Trophoblast cell (in vitro differentiated cells and primary cell): ENCODE measurements at regions not wholly inside any gene's neighbourhood (a gene's known extent, or its start where the extent isn't known, plus 50 kb on each side); places are given as distances from the start of the nearest gene placed in this dataset.
A peak's percentile ranks its signal among the peaks of the same experiment; 100 is the strongest.

Source experiments
- DNase-seq, 2 donors: peaks; one replicate each; pipeline ENCODE4 v3.0.0-alpha.2; 2016
- H2AFZ ChIP-seq: 2 replicates; pipeline ENCODE4 v1.6.1; 2013; ENCODE audit warnings: low read length, moderate library complexity, mild to moderate bottlenecking; ENCODE audit not compliant: insufficient read depth, poor library complexity
- H2AK5ac ChIP-seq: 2 replicates; pipeline ENCODE4 v1.6.1; 2013; ENCODE audit warnings: mild to moderate bottlenecking, low read length
- H2BK120ac ChIP-seq: 2 replicates; pipeline ENCODE4 v1.6.1; 2013; ENCODE audit warnings: low read length, mild to moderate bottlenecking, moderate library complexity; ENCODE audit not compliant: insufficient read depth, poor library complexity
- H2BK12ac ChIP-seq: 2 replicates; pipeline ENCODE4 v1.6.1; 2013; ENCODE audit warnings: mild to moderate bottlenecking, low read length, moderate library complexity
- H2BK5ac ChIP-seq: 2 replicates; pipeline ENCODE4 v1.6.1; 2013; ENCODE audit warnings: low read length, low read depth, moderate library complexity, mild to moderate bottlenecking; ENCODE audit not compliant: poor library complexity
- H3K14ac ChIP-seq: 2 replicates; pipeline ENCODE4 v1.6.1; 2013; ENCODE audit warnings: mild to moderate bottlenecking, low read length
- H3K18ac ChIP-seq: 2 replicates; pipeline ENCODE4 v1.6.1; 2013; ENCODE audit warnings: mild to moderate bottlenecking, low read length
- H3K23ac ChIP-seq: 2 replicates; pipeline ENCODE4 v1.6.1; 2013; ENCODE audit warnings: low read length
- H3K27ac ChIP-seq: 2 replicates; pipeline ENCODE4 v1.5.1; 2013; ENCODE audit warnings: low read depth, mild to moderate bottlenecking, inconsistent platforms, low read length, moderate library complexity
- H3K27me3 ChIP-seq: 2 replicates; pipeline ENCODE4 v1.6.1; 2013; ENCODE audit warnings: inconsistent platforms, mild to moderate bottlenecking, low read length, moderate library complexity; ENCODE audit not compliant: insufficient read depth
- H3K36me3 ChIP-seq, 2 experiments: 1 replicate in 1 of 2; 2 replicates in 1 of 2; pipeline ENCODE4 v1.6.1; 2013; ENCODE audit warnings: low read length in 2 of 2, mild to moderate bottlenecking in 2 of 2, moderate library complexity in 1 of 2; ENCODE audit not compliant: insufficient read depth in 2 of 2, control insufficient read depth in 1 of 2
- H3K4ac ChIP-seq: 2 replicates; pipeline ENCODE4 v1.6.1; 2013; ENCODE audit warnings: low read depth, mild to moderate bottlenecking, low read length, moderate library complexity
- H3K4me1 ChIP-seq, 2 experiments: 1 replicate in 1 of 2; 2 replicates in 1 of 2; pipeline ENCODE4 v1.6.1; 2013; ENCODE audit warnings: low read length in 2 of 2, mild to moderate bottlenecking in 2 of 2, moderate library complexity in 1 of 2; ENCODE audit not compliant: insufficient read depth in 2 of 2, control insufficient read depth in 1 of 2
- H3K4me2 ChIP-seq: 2 replicates; pipeline ENCODE4 v1.6.1; 2013; ENCODE audit warnings: inconsistent platforms, mild to moderate bottlenecking, low read length, moderate library complexity
- H3K4me3 ChIP-seq: 2 replicates; pipeline ENCODE4 v1.5.1; 2013; ENCODE audit warnings: mild to moderate bottlenecking, low read depth, low read length, inconsistent platforms
- H3K79me1 ChIP-seq: one replicate; pipeline ENCODE4 v1.6.1; 2013; ENCODE audit warnings: low read length
- H3K79me2 ChIP-seq: 2 replicates; pipeline ENCODE4 v1.6.1; 2013; ENCODE audit warnings: low read length, mild to moderate bottlenecking; ENCODE audit not compliant: control insufficient read depth, insufficient read depth, poor library complexity
- H3K9ac ChIP-seq: 2 replicates; pipeline ENCODE4 v1.6.1; 2013; ENCODE audit warnings: mild to moderate bottlenecking, low read length
- H3K9me3 ChIP-seq: 2 replicates; pipeline ENCODE4 v1.6.1; 2013; ENCODE audit warnings: low read depth, mild to moderate bottlenecking, control low read depth, inconsistent platforms, low read length; ENCODE audit not compliant: insufficient read depth
- H4K12ac ChIP-seq: 2 replicates; pipeline ENCODE4 v1.6.1; 2013; ENCODE audit warnings: low read depth, mild to moderate bottlenecking, low read length, moderate library complexity
- H4K8ac ChIP-seq: 2 replicates; pipeline ENCODE4 v1.6.1; 2013; ENCODE audit warnings: low read depth, mild to moderate bottlenecking, low read length, moderate library complexity
- H4K91ac ChIP-seq: one replicate; pipeline ENCODE4 v1.6.1; 2013; ENCODE audit warnings: low read depth, mild to moderate bottlenecking, low read length, moderate library complexity
- WGBS: extraction: QIAGEN DNeasy Blood & Tissue Kit; methylation state at CpG from one replicate; pipeline ENCODE4 v1.1.7; 2013; ENCODE audit warnings: missing lambda C conversion rate; ENCODE audit not compliant: insufficient read length, insufficient coverage; ENCODE audit errors: extremely low coverage; 5-methylcytosine and 5-hydroxymethylcytosine counted together

DNA sequence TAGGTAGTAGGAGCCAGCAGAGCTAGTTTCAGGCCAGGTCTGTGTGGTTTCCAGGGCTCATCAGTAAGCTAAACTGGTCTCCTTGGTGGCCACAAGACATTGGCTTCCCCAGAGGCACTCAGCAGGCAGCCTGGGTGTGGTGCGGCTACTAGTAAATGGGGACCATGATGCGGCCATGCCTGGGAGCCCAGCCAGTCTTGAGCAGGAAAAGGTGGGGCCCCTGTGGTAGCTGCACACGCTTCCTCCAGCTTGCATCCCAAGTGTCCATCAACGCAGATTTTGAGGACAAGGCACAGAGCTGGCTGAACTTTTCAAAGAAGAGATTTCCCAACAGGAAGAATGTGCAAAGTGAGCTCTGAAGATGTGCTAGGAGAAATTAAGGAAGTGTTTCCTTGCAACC is 107.4 kb upstream of the NAA20 start:
- peaks cover 3 to 4% of the 10 kb centered on the region in 2 experiments for H3K4me1 ChIP-seq
- H3K36me3 ChIP-seq, result peaks cover 2 to 5% of the 10 kb centered on the region in 2 experiments
- no peaks in the 10 kb centered on the region for H3K27me3 ChIP-seq
- H4K91ac ChIP-seq, result no peak overlapping the region
- no peak overlapping the region for H4K8ac ChIP-seq
- no peak overlapping the region for H2AK5ac ChIP-seq
- no peak overlapping the region for H3K23ac ChIP-seq
- no peak overlapping the region for H3K14ac ChIP-seq
- WGBS, result no CpG with 5 or more reads among the region's 4 CpGs
- H2BK5ac ChIP-seq, result no peak overlapping the region
- no peaks in the 10 kb centered on the region for H3K79me1 ChIP-seq
- no peaks in the 10 kb centered on the region for H3K79me2 ChIP-seq
- H3K9me3 ChIP-seq, result no peaks in the 10 kb centered on the region
- no peak overlapping the region for H2AFZ ChIP-seq
- DNase-seq, result no peak
- no peak overlapping the region for H2BK12ac ChIP-seq
- no peak overlapping the region for H3K18ac ChIP-seq
- no peak overlapping the region for H3K9ac ChIP-seq
- no peak overlapping the region for H4K12ac ChIP-seq
- no peak overlapping the region for H2BK120ac ChIP-seq
- no peak overlapping the region for H3K4me3 ChIP-seq
- H3K27ac ChIP-seq, result no peak overlapping the region
- H3K4ac ChIP-seq, result no peak overlapping the region
- no peak overlapping the region for H3K4me2 ChIP-seq

DNA sequence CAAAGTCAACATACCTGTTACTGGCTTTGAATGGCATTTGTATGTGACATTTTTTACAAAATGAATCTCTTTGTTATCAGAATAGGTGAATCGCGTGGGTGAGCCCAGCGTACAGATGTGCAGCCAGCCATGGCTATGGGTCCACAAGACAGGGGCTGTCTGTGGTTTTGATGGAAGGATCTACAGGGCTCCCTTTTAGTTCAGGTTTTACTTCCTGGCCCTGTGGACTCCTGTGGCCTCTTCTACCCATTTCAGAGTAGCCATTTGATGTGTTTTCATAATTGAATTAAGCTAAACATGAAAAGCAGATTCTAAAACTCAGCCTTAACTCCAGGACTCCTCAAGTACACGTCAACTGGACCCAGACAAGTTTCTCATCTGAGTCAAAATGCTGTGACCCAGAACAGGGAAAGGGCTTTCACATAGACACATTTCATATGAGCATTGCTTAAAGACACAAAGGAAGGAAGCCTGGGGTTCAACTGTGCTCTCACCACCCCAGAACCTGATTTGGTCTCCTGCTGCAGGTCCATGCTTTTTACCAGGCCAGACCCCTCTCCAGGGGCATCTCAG is 105.3 kb upstream of the NAA20 start:
- no peak overlapping the region for H2BK12ac ChIP-seq
- H2AK5ac ChIP-seq, result no peak overlapping the region
- no peak overlapping the region for H3K23ac ChIP-seq
- no peak overlapping the region for H3K14ac ChIP-seq
- no peak overlapping the region for H2BK120ac ChIP-seq
- H2AFZ ChIP-seq, result no peak overlapping the region
- H4K91ac ChIP-seq, result no peak overlapping the region
- H3K36me3 ChIP-seq, result peaks cover 2 to 5% of the 10 kb centered on the region in 2 experiments
- no peak overlapping the region for H4K12ac ChIP-seq
- H2BK5ac ChIP-seq, result no peak overlapping the region
- no peak overlapping the region for H3K4me2 ChIP-seq
- no peak overlapping the region for H4K8ac ChIP-seq
- H3K27ac ChIP-seq, result no peak overlapping the region
- no peak for DNase-seq
- no CpG with 5 or more reads among the region's 4 CpGs for WGBS
- no peaks in the 10 kb centered on the region for H3K9me3 ChIP-seq
- no peak overlapping the region for H3K4me3 ChIP-seq
- peaks cover 5 to 6% of the 10 kb centered on the region in 2 experiments for H3K4me1 ChIP-seq
- no peak overlapping the region for H3K9ac ChIP-seq
- H3K4ac ChIP-seq, result no peak overlapping the region
- H3K27me3 ChIP-seq, result no peaks in the 10 kb centered on the region
- H3K18ac ChIP-seq, result no peak overlapping the region
- peaks cover 2% of the 10 kb centered on the region for H3K79me1 ChIP-seq
- H3K79me2 ChIP-seq, result no peaks in the 10 kb centered on the region

DNA sequence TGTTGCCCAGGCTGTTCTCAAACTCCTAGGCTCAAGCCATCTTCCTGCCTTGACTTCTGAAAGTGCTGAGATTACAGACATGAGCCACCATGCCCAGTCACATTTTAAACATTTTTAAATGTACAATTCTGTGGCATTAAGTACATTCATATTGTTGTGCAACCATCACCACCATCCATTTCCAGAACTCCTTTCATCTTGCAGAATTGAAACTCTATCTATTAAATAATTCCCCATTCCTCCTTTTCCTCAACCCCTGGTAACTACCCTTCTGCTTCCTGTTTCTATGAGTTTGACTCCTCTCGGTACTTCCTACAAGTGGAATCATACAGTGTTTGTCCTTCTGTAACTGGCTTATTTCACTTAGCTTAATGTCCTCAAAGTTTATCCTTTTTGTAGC is 103.8 kb upstream of the NAA20 start:
- Histone ChIP-seq H3K27ac (no peak overlapping the region), H2AFZ (no peak overlapping the region), H3K23ac (no peak overlapping the region), H4K12ac (no peak overlapping the region), H3K27me3 (no peaks in the 10 kb centered on the region), H3K9ac (no peak overlapping the region), H3K4me3 (no peak overlapping the region), H2BK5ac (no peak overlapping the region), H3K14ac (no peak overlapping the region), H2BK120ac (no peak overlapping the region), H4K8ac (no peak overlapping the region), H3K79me1 (peaks cover 2% of the 10 kb centered on the region), H3K79me2 (no peaks in the 10 kb centered on the region), H3K4ac (no peak overlapping the region), H2BK12ac (no peak overlapping the region), H2AK5ac (no peak overlapping the region), H3K4me2 (no peak overlapping the region), H3K4me1 (peaks cover 5 to 6% of the 10 kb centered on the region in 2 experiments), H3K18ac (no peak overlapping the region), H4K91ac (no peak overlapping the region), H3K9me3 (no peaks in the 10 kb centered on the region), H3K36me3 (peaks cover 0 to 2% of the 10 kb centered on the region in 2 experiments)
- no CpG with 5 or more reads among the region's 1 CpG for WGBS
- DNase-seq, result peak in 1 of 2 donors; percentile 45

DNA sequence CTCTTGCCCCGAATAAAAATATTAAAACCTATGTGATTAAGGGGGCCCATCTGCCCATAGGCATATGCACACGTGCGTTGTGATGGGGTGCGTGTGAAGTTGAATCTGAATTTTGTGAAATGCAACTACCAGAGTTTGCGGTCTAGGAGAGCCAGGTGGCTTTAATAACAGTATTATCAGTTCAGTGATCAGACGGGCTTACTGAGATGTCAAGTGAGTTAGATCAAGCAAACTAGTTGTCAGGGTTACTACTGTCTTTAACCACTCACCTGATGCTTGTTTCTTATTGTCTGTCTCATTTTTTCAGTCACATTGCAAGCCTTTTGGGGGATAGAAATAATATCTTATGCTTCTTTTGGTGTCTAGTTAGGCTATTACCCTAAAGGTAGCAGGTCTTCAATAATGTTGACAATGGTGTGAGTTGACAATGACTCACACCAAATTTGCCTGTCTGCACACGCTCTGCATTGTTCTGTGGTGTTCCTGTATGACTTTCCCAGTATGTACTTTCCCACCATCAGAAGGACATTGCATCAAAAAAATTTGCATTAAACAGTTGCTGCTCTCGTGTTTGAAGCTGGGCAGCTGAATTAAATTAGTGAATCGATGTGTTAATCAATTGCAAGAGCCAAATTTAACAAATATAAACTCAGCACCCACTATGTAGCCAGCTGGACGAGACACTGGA is 103.1 kb upstream of the NAA20 start:
- H3K79me2 ChIP-seq, result no peaks in the 10 kb centered on the region
- no peak overlapping the region for H4K12ac ChIP-seq
- no peak overlapping the region for H4K8ac ChIP-seq
- H3K4me3 ChIP-seq, result no peak overlapping the region
- no peak overlapping the region for H3K4me2 ChIP-seq
- peaks cover 5 to 6% of the 10 kb centered on the region in 2 experiments for H3K4me1 ChIP-seq
- no peak overlapping the region for H4K91ac ChIP-seq
- no peaks in the 10 kb centered on the region for H3K27me3 ChIP-seq
- no peak overlapping the region for H3K9ac ChIP-seq
- H3K4ac ChIP-seq, result no peak overlapping the region
- H3K23ac ChIP-seq, result no peak overlapping the region
- no peaks in the 10 kb centered on the region for H3K36me3 ChIP-seq
- H3K79me1 ChIP-seq, result peaks cover 2% of the 10 kb centered on the region
- no CpG with 5 or more reads among the region's 10 CpGs for WGBS
- no peak overlapping the region for H2BK12ac ChIP-seq
- H3K27ac ChIP-seq, result no peak overlapping the region
- no peak overlapping the region for H3K14ac ChIP-seq
- H2AFZ ChIP-seq, result no peak overlapping the region
- no peak overlapping the region for H2BK5ac ChIP-seq
- DNase-seq, result peak; percentile 50 to 65
- no peaks in the 10 kb centered on the region for H3K9me3 ChIP-seq
- no peak overlapping the region for H3K18ac ChIP-seq
- no peak overlapping the region for H2BK120ac ChIP-seq
- no peak overlapping the region for H2AK5ac ChIP-seq
